HCT116 (cell line): ENCODE measurements at regions not wholly inside any gene's neighbourhood (a gene's known extent, or its start where the extent isn't known, plus 50 kb on each side); places are given as distances from the start of the nearest gene placed in this dataset.

Experiments used
- ATAC-seq: fragments of 200-7000 bp; cut with Tn5 transposase; 2 replicates; pipeline ENCODE4 v1.9.1; 2020; ENCODE audit warnings: mild to moderate bottlenecking, moderate library complexity
- BruUV-seq: library from RNA; stranded (reverse); fragments of 400-500 nt; replicated peaks from 2 replicates; lab custom pipeline; 2021; lab: Mats Ljungman, UMichigan
- CTCF ChIA-PET: fragments of 300-600 bp; sonication (Branson Sonifier 250); formaldehyde crosslinking; loops from one replicate; lab custom pipeline; 2021; ENCODE audit warnings: antibody characterized with exemption; lab: Charles Lee
- POLR2A ChIA-PET: fragments of 300-600, 350-600 bp; sonication (Branson Sonifier 250); formaldehyde crosslinking; loops from one replicate; lab custom pipeline; 2021; ENCODE audit warnings: antibody characterized with exemption; lab: Charles Lee
- RAD21 ChIA-PET, 2 experiments: fragments of 300-600 bp; sonication (Branson Sonifier 250); formaldehyde crosslinking; loops; one replicate each; lab custom pipeline; 2023; ENCODE audit warnings: low total read pairs in 2 of 2; ENCODE audit not compliant: uncharacterized antibody in 2 of 2, unreplicated experiment in 2 of 2, low non-redundant PET in 1 of 2; lab: Charles Lee
- DNase-seq: peaks from one replicate; pipeline ENCODE4 v3.0.0-alpha.2; 2010; ENCODE audit warnings: low read depth, low spot score
- H2AFZ ChIP-seq: fragments of 200-600 bp; shearing (Covaris generic), sonication (generic); 2 replicates; pipeline ENCODE4 v1.6.1; 2017; ENCODE audit warnings: low read depth, mixed run types, mixed read lengths, antibody characterized with exemption, low read length; ENCODE audit not compliant: poor library complexity, severe bottlenecking
- H3K27ac ChIP-seq: 2 replicates; pipeline ENCODE4 v1.5.1; 2012; ENCODE audit warnings: low read depth, low read length
- H3K27me3 ChIP-seq: fragments of 200-600 bp; sonication (generic); 2 replicates; pipeline ENCODE4 v1.6.1; 2016; ENCODE audit warnings: mixed run types, low read length, mixed read lengths; ENCODE audit not compliant: insufficient read depth
- H3K36me3 ChIP-seq, 2 experiments: fragments of 200-500 bp in 1 of 2; fragments of 200-600 bp in 1 of 2; sonication (Bioruptor generic) in 1 of 2; sonication (generic) in 1 of 2; 2 replicates each; pipeline versions ENCODE4 v1.5.1 to v1.6.1; 2014 to 2016; ENCODE audit warnings: low read length in 2 of 2, inconsistent platforms in 1 of 2, mixed read lengths in 1 of 2, mixed run types in 1 of 2; ENCODE audit not compliant: insufficient read depth in 2 of 2, control insufficient read depth in 1 of 2
- H3K4me1 ChIP-seq, 2 experiments: fragments of 200-600 bp in 1 of 2; sonication (generic) in 1 of 2; 2 replicates each; pipeline versions ENCODE4 v1.5.1 to v1.6.1; 2012 to 2017; ENCODE audit warnings: low read length in 2 of 2, inconsistent platforms in 1 of 2, mild to moderate bottlenecking in 1 of 2, mixed read lengths in 1 of 2, mixed run types in 1 of 2, moderate library complexity in 1 of 2; ENCODE audit not compliant: insufficient read depth in 2 of 2, control insufficient read depth in 1 of 2
- H3K4me2 ChIP-seq: fragments of 200-600 bp; sonication (generic); 2 replicates; pipeline ENCODE4 v1.6.1; 2017; ENCODE audit warnings: mixed run types, low read length, mixed read lengths
- H3K4me3 ChIP-seq, 2 experiments: fragments of 200-600 bp in 1 of 2; sonication (generic) in 1 of 2; replicated peaks in 1 of 2; 2 replicates each; pipeline ENCODE4 v1.5.1; 2011 to 2016; ENCODE audit warnings: low read length in 2 of 2, control low read depth in 1 of 2, low read depth in 1 of 2, mild to moderate bottlenecking in 1 of 2, mixed read lengths in 1 of 2, mixed run types in 1 of 2
- H3K79me2 ChIP-seq: fragments of 200-600 bp; sonication (generic); 2 replicates; pipeline ENCODE4 v1.6.1; 2017; ENCODE audit warnings: mild to moderate bottlenecking, mixed run types, low read length, moderate library complexity, mixed read lengths; ENCODE audit not compliant: insufficient read depth
- H3K9ac ChIP-seq: fragments of 200-600 bp; sonication (generic); 2 replicates; pipeline ENCODE4 v1.6.1; 2016; ENCODE audit warnings: low read length, mixed read lengths
- H3K9me2 ChIP-seq: fragments of 200-600 bp; sonication (generic), shearing (Covaris generic); 2 replicates; pipeline ENCODE4 v1.6.1; 2017; ENCODE audit warnings: mixed run types, mild to moderate bottlenecking, moderate library complexity; ENCODE audit not compliant: insufficient read depth
- H3K9me3 ChIP-seq, 2 experiments: fragments of 200-500 bp in 1 of 2; fragments of 200-600 bp in 1 of 2; sonication (Bioruptor generic) in 1 of 2; sonication (generic) in 1 of 2; 2 replicates each; pipeline ENCODE4 v1.6.1; 2014 to 2017; ENCODE audit warnings: low read length in 2 of 2, mixed read lengths in 2 of 2, inconsistent platforms in 1 of 2, low read depth in 1 of 2, mild to moderate bottlenecking in 1 of 2, mixed run types in 1 of 2, moderate library complexity in 1 of 2; ENCODE audit not compliant: control insufficient read depth in 1 of 2, insufficient read depth in 1 of 2
- H4K20me1 ChIP-seq: fragments of 200-600 bp; sonication (generic), shearing (Covaris generic); 2 replicates; pipeline ENCODE4 v1.6.1; 2017; ENCODE audit warnings: mixed run types, mild to moderate bottlenecking, moderate library complexity; ENCODE audit not compliant: insufficient read depth
- ATF3 ChIP-seq: IDR thresholded peaks from 2 replicates; pipeline ENCODE4 v1.6.1; 2012
- CBX3 ChIP-seq: IDR thresholded peaks from 2 replicates; pipeline ENCODE4 v1.6.1; 2012; ENCODE audit warnings: low read depth
- CEBPB ChIP-seq: IDR thresholded peaks from 2 replicates; pipeline ENCODE4 v1.6.1; 2012; ENCODE audit warnings: low read depth
- CTCF ChIP-seq, 3 experiments: fragments of 200-600 bp in 1 of 3; sonication (generic) in 1 of 3; IDR thresholded peaks in 2 of 3; conservative IDR thresholded peaks in 1 of 3; 2 replicates each; pipeline ENCODE4 v1.5.1; 2012 to 2017; ENCODE audit warnings: low read depth in 2 of 3, low read length in 2 of 3, antibody characterized with exemption in 1 of 3, borderline replicate concordance in 1 of 3, control low read depth in 1 of 3, mild to moderate bottlenecking in 1 of 3, mixed read lengths in 1 of 3, mixed run types in 1 of 3, moderate library complexity in 1 of 3; ENCODE audit not compliant: insufficient read depth in 1 of 3
- EGR1 ChIP-seq: IDR thresholded peaks from 2 replicates; pipeline ENCODE4 v1.6.1; 2012; ENCODE audit warnings: low read depth
- ELF1 ChIP-seq: IDR thresholded peaks from 2 replicates; pipeline ENCODE4 v1.6.1; 2012; ENCODE audit warnings: low read depth, borderline replicate concordance
- EZH2 ChIP-seq: fragments of 200-600 bp; sonication (generic); IDR thresholded peaks from 2 replicates; pipeline ENCODE4 v1.6.1; 2017; ENCODE audit warnings: antibody characterized with exemption, mixed run types
- EZH2phosphoT487 ChIP-seq: fragments of 200-600 bp; IDR thresholded peaks from 2 replicates; pipeline ENCODE4 v1.6.1; 2018; ENCODE audit warnings: antibody characterized with exemption, borderline replicate concordance
- FOSL1 ChIP-seq: IDR thresholded peaks from 2 replicates; pipeline ENCODE4 v1.6.1; 2012; ENCODE audit warnings: low read depth
- JUND ChIP-seq: IDR thresholded peaks from 2 replicates; pipeline ENCODE4 v1.6.1; 2012
- POLR2A ChIP-seq: IDR thresholded peaks from 2 replicates; pipeline ENCODE4 v1.7.0; 2011; ENCODE audit warnings: borderline replicate concordance; ENCODE audit not compliant: insufficient read depth, insufficient read length; ENCODE audit errors: extremely low read depth
- POLR2AphosphoS5 ChIP-seq: IDR thresholded peaks from 2 replicates; pipeline ENCODE4 v1.6.1; 2011; ENCODE audit warnings: mild to moderate bottlenecking, low read depth, low read length, moderate library complexity
- RAD21 ChIP-seq: IDR thresholded peaks from 2 replicates; pipeline ENCODE4 v1.6.1; 2012; ENCODE audit warnings: low read depth, mild to moderate bottlenecking
- REST ChIP-seq: IDR thresholded peaks from 2 replicates; pipeline ENCODE4 v1.6.1; 2012; ENCODE audit warnings: low read depth
- SP1 ChIP-seq: IDR thresholded peaks from 2 replicates; pipeline ENCODE4 v1.6.1; 2012; ENCODE audit warnings: low read depth
- TCF7L2 ChIP-seq: IDR thresholded peaks from 2 replicates; pipeline ENCODE4 v1.7.0; 2011; ENCODE audit warnings: borderline replicate concordance, inconsistent platforms; ENCODE audit not compliant: insufficient read depth, insufficient read length; ENCODE audit errors: extremely low read depth
- YY1 ChIP-seq: IDR thresholded peaks from 2 replicates; pipeline ENCODE4 v1.6.1; 2011; ENCODE audit warnings: low read length, low read depth, moderate library complexity, mild to moderate bottlenecking; ENCODE audit not compliant: insufficient replicate concordance; ENCODE audit errors: extremely low read depth
- ZFX ChIP-seq: fragments of 450-650 bp; IDR thresholded peaks from 2 replicates; pipeline ENCODE4 v1.6.1; 2017
- intact Hi-C: fragments of 100-400 bp; cut with micrococcal nuclease; formaldehyde crosslinking; loops from 2 replicates; pipeline ENCODE4 v1.10.0; 2022

DNA sequence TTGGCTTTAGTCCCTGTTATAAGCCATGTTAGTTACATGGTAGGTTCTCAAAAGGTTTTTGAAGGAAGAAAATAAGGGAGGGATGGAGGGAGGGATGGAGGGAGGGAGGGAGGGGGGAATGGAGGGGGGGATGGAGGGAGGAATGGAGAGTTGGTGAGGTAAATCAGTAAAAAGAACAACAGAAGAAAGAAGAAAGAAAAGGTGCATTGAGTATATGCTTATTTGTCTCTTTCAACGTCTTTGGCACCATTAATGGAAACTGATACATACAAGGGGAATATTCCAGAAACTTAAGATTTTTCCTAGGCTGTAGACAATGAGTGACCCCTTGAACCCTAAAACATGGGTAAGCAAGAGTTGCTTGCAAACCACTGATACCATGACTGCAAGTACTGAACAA is 1056.3 kb downstream of the CDH11 start:
- H3K4me2 ChIP-seq, result no peak overlapping the region
- no peaks in the 10 kb centered on the region for H3K9me2 ChIP-seq
- no peak overlapping the region for H3K9ac ChIP-seq
- no TSS peak for BruUV-seq
- intact Hi-C loops, result no loop called here
- H3K27me3 ChIP-seq, result no peaks in the 10 kb centered on the region
- ChIA-PET RAD21 (no interaction called here), CTCF (no interaction called here), POLR2A (no interaction called here)
- no peaks in the 10 kb centered on the region for H3K36me3 ChIP-seq
- no peak overlapping the region for H2AFZ ChIP-seq
- no peak overlapping the region for H3K27ac ChIP-seq
- DNase-seq (no peak), ATAC-seq (no peak)
- no peaks in the 10 kb centered on the region for H3K79me2 ChIP-seq
- TF ChIP-seq CEBPB, result no peak
- TF ChIP-seq ATF3, result no peak
- TF ChIP-seq REST, result no peak
- TF ChIP-seq TCF7L2, result no peak
- no peak for TF ChIP-seq EGR1
- TF ChIP-seq EZH2phosphoT487, result no peak
- TF ChIP-seq FOSL1, result no peak
- TF ChIP-seq SP1, result no peak
- no peak for TF ChIP-seq CTCF (IDR thresholded peaks at IDR 0.05 in 2 of 3, conservative IDR thresholded peaks at IDR 0.05 in 1 of 3; ENCODE audit: borderline replicate concordance in 1 of 3, insufficient read depth in 1 of 3, low read depth in 2 of 3, low read length in 2 of 3)
- no peak for TF ChIP-seq CBX3
- TF ChIP-seq YY1, result no peak
- no peak for TF ChIP-seq POLR2A
- TF ChIP-seq RAD21, result no peak
- no peak for TF ChIP-seq JUND
- TF ChIP-seq ELF1, result no peak
- TF ChIP-seq EZH2, result no peak
- no peak for TF ChIP-seq ZFX
- TF ChIP-seq POLR2AphosphoS5, result no peak
- no peaks in the 10 kb centered on the region for H4K20me1 ChIP-seq
- no peaks in the 10 kb centered on the region for H3K4me1 ChIP-seq
- H3K9me3 ChIP-seq, result peaks cover 3 to 27% of the 10 kb centered on the region in 2 experiments; a peak in 2 of 4 replicates
- no peak overlapping the region for H3K4me3 ChIP-seq
